Caco-2 (cell line): ENCODE measurements at regions not wholly inside any gene's neighbourhood (a gene's known extent, or its start where the extent isn't known, plus 50 kb on each side); places are given as distances from the start of the nearest gene placed in this dataset.

Experiments used
- BruUV-seq: library from RNA; stranded (reverse); fragments of 400-500 nt; replicated peaks from 2 replicates; lab custom pipeline; 2021; lab: Mats Ljungman, UMichigan
- CTCF ChIA-PET: fragments of 300-600 bp; sonication (Branson Sonifier 250); formaldehyde crosslinking; loops from one replicate; lab custom pipeline; 2022; ENCODE audit warnings: antibody characterized with exemption; lab: Charles Lee
- POLR2A ChIA-PET: fragments of 300-600 bp; sonication (Branson Sonifier 250); formaldehyde crosslinking; loops from one replicate; lab custom pipeline; 2022; ENCODE audit warnings: antibody characterized with exemption; lab: Charles Lee
- DNase-seq, 2 experiments: peaks; one replicate each; pipeline versions ENCODE4 v3.0.0 to v3.0.0-alpha.2; 2020 to 2022
- H3K27me3 ChIP-seq: replicated peaks from 2 replicates; pipeline ENCODE4 v1.6.0; 2011; ENCODE audit warnings: low read length; ENCODE audit not compliant: control insufficient read depth, insufficient read depth
- H3K36me3 ChIP-seq: 2 replicates; pipeline ENCODE4 v1.5.1; 2011; ENCODE audit warnings: low read length; ENCODE audit not compliant: control insufficient read depth, insufficient read depth
- H3K4me1 ChIP-seq: fragments of 250-450 bp; sonication (Bioruptor Pico); 2 replicates; pipeline ENCODE4 v1.5.1; 2020; ENCODE audit warnings: mild to moderate bottlenecking
- H3K4me3 ChIP-seq: 2 replicates; pipeline ENCODE4 v1.5.1; 2011; ENCODE audit warnings: low read depth, mild to moderate bottlenecking, control low read depth, low read length
- H3K9me3 ChIP-seq: fragments of 250-450 bp; sonication (Bioruptor Pico); 2 replicates; pipeline ENCODE4 v1.5.1; 2020; ENCODE audit warnings: mild to moderate bottlenecking, moderate library complexity
- H3K27ac Mint-ChIP-seq: one replicate; pipeline ENCODE4 v1.8.0; 2022; ENCODE audit warnings: mixed read lengths; ENCODE audit not compliant: unreplicated experiment
- H3K27me3 Mint-ChIP-seq: one replicate; pipeline ENCODE4 v1.8.0; 2022; ENCODE audit warnings: mixed read lengths; ENCODE audit not compliant: insufficient read depth, unreplicated experiment
- H3K36me3 Mint-ChIP-seq: one replicate; pipeline ENCODE4 v1.8.0; 2022; ENCODE audit warnings: mild to moderate bottlenecking, mixed read lengths; ENCODE audit not compliant: insufficient read depth, unreplicated experiment
- H3K4me1 Mint-ChIP-seq: one replicate; pipeline ENCODE4 v1.8.0; 2022; ENCODE audit warnings: low read depth, mixed read lengths; ENCODE audit not compliant: unreplicated experiment
- H3K4me3 Mint-ChIP-seq: one replicate; pipeline ENCODE4 v1.8.0; 2022; ENCODE audit warnings: mild to moderate bottlenecking, moderate library complexity, mixed read lengths; ENCODE audit not compliant: unreplicated experiment
- H3K9me3 Mint-ChIP-seq: one replicate; pipeline ENCODE4 v1.8.0; 2022; ENCODE audit warnings: mixed read lengths; ENCODE audit not compliant: unreplicated experiment
- intact Hi-C: fragments of 100-400 bp; cut with micrococcal nuclease; formaldehyde crosslinking; loops from one replicate; pipeline ENCODE4 v1.10.0; 2022; ENCODE audit not compliant: unreplicated experiment
- TF ChIP-seq, protein P1 (sequence below), 2 experiments: fragments of 200-600 bp in 1 of 2; IDR thresholded peaks; 1 replicate in 1 of 2; 2 replicates in 1 of 2; pipeline versions ENCODE4 v1.5.1 to v1.8.0; 2011 to 2022; ENCODE audit warnings: antibody characterized with exemption in 1 of 2, control low read depth in 1 of 2, inconsistent platforms in 1 of 2, low read depth in 1 of 2, low read length in 1 of 2, mild to moderate bottlenecking in 1 of 2, moderate library complexity in 1 of 2; ENCODE audit not compliant: insufficient read depth in 1 of 2, severe bottlenecking in 1 of 2, unreplicated experiment in 1 of 2

- peak; percentile 85 to 88 for DNase-seq
- ChIA-PET POLR2A (interaction anchor here (1.1 kb wide), 1 partner anchor 133 kb away, joined by 3 read pairs; no protein-coding TSS in a partner anchor), CTCF (interaction anchor here (0.6 to 1.9 kb wide), 4 partner anchors 11 to 116 kb away, joined by 3 to 17 read pairs (median 4); no protein-coding TSS in a partner anchor)
- Mint-ChIP-seq H3K4me1 (peaks cover 58% of the 10 kb centered on the region), H3K27me3 (no peaks in the 10 kb centered on the region), H3K27ac (peak overlapping the region; percentile 83), H3K4me3 (no peak overlapping the region), H3K36me3 (peaks cover 6% of the 10 kb centered on the region), H3K9me3 (no peaks in the 10 kb centered on the region)
- TF ChIP-seq, protein P1, sequence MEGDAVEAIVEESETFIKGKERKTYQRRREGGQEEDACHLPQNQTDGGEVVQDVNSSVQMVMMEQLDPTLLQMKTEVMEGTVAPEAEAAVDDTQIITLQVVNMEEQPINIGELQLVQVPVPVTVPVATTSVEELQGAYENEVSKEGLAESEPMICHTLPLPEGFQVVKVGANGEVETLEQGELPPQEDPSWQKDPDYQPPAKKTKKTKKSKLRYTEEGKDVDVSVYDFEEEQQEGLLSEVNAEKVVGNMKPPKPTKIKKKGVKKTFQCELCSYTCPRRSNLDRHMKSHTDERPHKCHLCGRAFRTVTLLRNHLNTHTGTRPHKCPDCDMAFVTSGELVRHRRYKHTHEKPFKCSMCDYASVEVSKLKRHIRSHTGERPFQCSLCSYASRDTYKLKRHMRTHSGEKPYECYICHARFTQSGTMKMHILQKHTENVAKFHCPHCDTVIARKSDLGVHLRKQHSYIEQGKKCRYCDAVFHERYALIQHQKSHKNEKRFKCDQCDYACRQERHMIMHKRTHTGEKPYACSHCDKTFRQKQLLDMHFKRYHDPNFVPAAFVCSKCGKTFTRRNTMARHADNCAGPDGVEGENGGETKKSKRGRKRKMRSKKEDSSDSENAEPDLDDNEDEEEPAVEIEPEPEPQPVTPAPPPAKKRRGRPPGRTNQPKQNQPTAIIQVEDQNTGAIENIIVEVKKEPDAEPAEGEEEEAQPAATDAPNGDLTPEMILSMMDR (IDR thresholded peaks at IDR 0.05; ENCODE audit: insufficient read depth in 1 of 2, low read depth in 1 of 2, low read length in 1 of 2, severe bottlenecking in 1 of 2, unreplicated experiment in 1 of 2): no peak
- no peaks in the 10 kb centered on the region for H3K36me3 ChIP-seq
- intact Hi-C loops: loop anchor here (1.0 to 10.0 kb wide), 5 partner anchors 18 to 928 kb away; no protein-coding TSS in a partner anchor
- no peak overlapping the region for H3K4me3 ChIP-seq
- no peaks in the 10 kb centered on the region for H3K9me3 ChIP-seq
- peaks cover 80% of the 10 kb centered on the region for H3K4me1 ChIP-seq
- no TSS peak for BruUV-seq
- no peaks in the 10 kb centered on the region for H3K27me3 ChIP-seq
Measured at GRCh38 chr1:214216779-214217178, 64.2 kb upstream of the SMYD2 start.

DNA sequence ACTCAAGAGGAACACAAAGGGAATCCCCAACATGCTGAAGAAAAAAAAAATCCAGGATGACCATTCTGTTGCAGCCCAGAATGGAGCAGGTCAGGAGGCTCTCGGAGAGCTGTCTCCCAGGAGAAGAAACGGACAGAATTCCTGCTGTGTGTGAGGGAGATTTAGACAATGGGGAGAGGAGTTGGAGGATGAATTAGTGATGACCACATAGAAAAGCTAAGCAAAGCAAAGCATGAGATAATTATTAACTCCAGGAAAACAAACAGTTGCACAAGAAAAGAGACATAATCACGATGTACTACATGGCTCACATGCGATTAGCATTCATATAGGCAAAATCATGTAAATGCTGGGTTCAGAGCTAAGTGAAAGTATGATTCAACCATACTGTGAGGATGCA is 61.1 kb upstream of the SMYD2 start:
- BruUV-seq: no TSS peak
- DNase-seq: peak in 1 of 2 experiments; percentile 53
- Mint-ChIP-seq H3K4me3 (peak overlapping the region; percentile 1), H3K9me3 (no peaks in the 10 kb centered on the region), H3K27ac (peak overlapping the region; percentile 83), H3K27me3 (no peaks in the 10 kb centered on the region), H3K36me3 (no peaks in the 10 kb centered on the region), H3K4me1 (peaks cover 43% of the 10 kb centered on the region)
- Histone ChIP-seq H3K9me3 (no peaks in the 10 kb centered on the region), H3K36me3 (no peaks in the 10 kb centered on the region), H3K4me1 (peaks cover 58% of the 10 kb centered on the region), H3K4me3 (no peak overlapping the region), H3K27me3 (no peaks in the 10 kb centered on the region)
- ChIA-PET CTCF (interaction anchor here (0.7 to 1.1 kb wide), 3 partner anchors 42 to 112 kb away, joined by 3 to 4 read pairs (median 4); no protein-coding TSS in a partner anchor), POLR2A (interaction anchor here (0.9 kb wide), 1 partner anchor 65 kb away, joined by 3 read pairs; no protein-coding TSS in a partner anchor)
- TF ChIP-seq, protein P1 (IDR thresholded peaks at IDR 0.05; ENCODE audit: insufficient read depth in 1 of 2, low read depth in 1 of 2, low read length in 1 of 2, severe bottlenecking in 1 of 2, unreplicated experiment in 1 of 2): no peak
- intact Hi-C loops: loop anchor here (5.0 to 10.0 kb wide), 2 partner anchors 287 to 925 kb away; no protein-coding TSS in a partner anchor

- no peaks in the 10 kb centered on the region for H3K27me3 ChIP-seq
Measured at GRCh38 chr1:214220891-214221290, 60.1 kb upstream of the SMYD2 start.

More at GRCh38 chr1:214220891-214221290, 60.1 kb upstream of the SMYD2 start:
- intact Hi-C loops: no loop called here
- H3K27me3 Mint-ChIP-seq: no peaks in the 10 kb centered on the region
- H3K4me3 Mint-ChIP-seq: no peak overlapping the region
- H3K9me3 Mint-ChIP-seq: no peaks in the 10 kb centered on the region
- no TSS peak for BruUV-seq
- no peak overlapping the region for H3K27ac Mint-ChIP-seq
- peaks cover 34% of the 10 kb centered on the region for H3K4me1 Mint-ChIP-seq
- H3K36me3 Mint-ChIP-seq: no peaks in the 10 kb centered on the region
- Histone ChIP-seq H3K36me3 (no peaks in the 10 kb centered on the region), H3K4me3 (no peak overlapping the region), H3K4me1 (peaks cover 48% of the 10 kb centered on the region), H3K9me3 (no peaks in the 10 kb centered on the region)
- ChIA-PET POLR2A (no interaction called here), CTCF (interaction anchor here (0.6 kb wide), 1 partner anchor 10 kb away, joined by 3 read pairs; no protein-coding TSS in a partner anchor)
- TF ChIP-seq, protein P1 (IDR thresholded peaks at IDR 0.05; ENCODE audit: insufficient read depth in 1 of 2, low read depth in 1 of 2, low read length in 1 of 2, severe bottlenecking in 1 of 2, unreplicated experiment in 1 of 2): no peak
- no peak for DNase-seq
